Epithelial cell of prostate (primary cell): ENCODE measurements at regions not wholly inside any gene's neighbourhood (a gene's known extent, or its start where the extent isn't known, plus 50 kb on each side); places are given as distances from the start of the nearest gene placed in this dataset.

Source experiments
- DNase-seq: peaks from one replicate; pipeline ENCODE4 v3.0.0-alpha.2; 2011; ENCODE audit warnings: low read depth, low spot score
- H3K27ac ChIP-seq: fragments of 450-650 bp; 2 replicates; pipeline ENCODE4 v1.5.1; 2017; ENCODE audit warnings: mild to moderate bottlenecking

GRCh38 chr10:61549861-61550260, 96.7 kb upstream of the TMEM26 start:
- DNase-seq: no peak
- no peak overlapping the region for H3K27ac ChIP-seq

- H3K27ac ChIP-seq: no peak overlapping the region
- DNase-seq: no peak
Observed at GRCh38 chr10:61548364-61548763, 95.2 kb upstream of the TMEM26 start.

GRCh38 chr10:61547297-61547696, 94.1 kb upstream of the TMEM26 start:
- DNase-seq: no peak
- H3K27ac ChIP-seq: no peak overlapping the region

GRCh38 chr10:61545170-61545569, 92.0 kb upstream of the TMEM26 start:
- no peak for DNase-seq
- no peak overlapping the region for H3K27ac ChIP-seq

- no peak overlapping the region for H3K27ac ChIP-seq
- DNase-seq: no peak
Observed at GRCh38 chr10:61543831-61544230, 90.7 kb upstream of the TMEM26 start.

- DNase-seq: no peak
- H3K27ac ChIP-seq: no peak overlapping the region
Observed at GRCh38 chr10:61542596-61542995, 89.4 kb upstream of the TMEM26 start.

GRCh38 chr10:61541960-61542359, 88.8 kb upstream of the TMEM26 start:
- DNase-seq: no peak
- no peak overlapping the region for H3K27ac ChIP-seq

GRCh38 chr10:61539876-61540275, 86.7 kb upstream of the TMEM26 start:
- DNase-seq: no peak
- H3K27ac ChIP-seq: no peak overlapping the region

- no peak overlapping the region for H3K27ac ChIP-seq
- DNase-seq: no peak
Observed at GRCh38 chr10:61529208-61529607, 76.0 kb upstream of the TMEM26 start.

GRCh38 chr10:61503051-61503450, 49.9 kb upstream of the TMEM26 start:
- DNase-seq: peak; percentile 10
- no peak overlapping the region for H3K27ac ChIP-seq
